ENCODE measurements at regions not wholly inside any gene's neighbourhood (a gene's known extent, or its start where the extent isn't known, plus 50 kb on each side); places are given as distances from the start of the nearest gene placed in this dataset.
"Not testable (repeated sequence)": the region's sequence is repeated elsewhere in the genome, so short reads cannot be mapped to it uniquely, and the experiment has no call there.

DNA sequence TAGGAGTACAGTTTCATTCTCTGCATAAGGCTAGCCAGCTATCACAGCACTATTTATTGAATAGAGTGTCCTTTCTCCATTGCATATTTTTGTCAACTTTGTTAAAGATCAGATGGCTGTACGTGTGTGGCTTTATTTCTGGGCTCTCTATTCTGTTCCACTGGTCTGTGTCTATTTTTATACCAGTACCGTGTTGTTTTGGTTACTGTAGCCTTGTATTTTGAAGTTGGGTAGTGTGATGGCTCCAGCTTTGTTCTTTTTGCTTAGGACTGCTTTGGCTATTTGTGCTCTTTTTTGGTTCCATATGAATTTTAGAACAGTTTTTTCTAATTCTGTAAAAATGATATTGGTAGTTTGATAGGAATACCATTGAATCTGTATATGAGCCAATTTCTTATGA, 182.1 kb upstream of the DIAPH2 start:
- Histone ChIP-seq H3K27me3 (no peaks in the 10 kb centered on the region), H3K4me3 (no peak overlapping the region), H3K4me1 (peaks cover 0 to 4% (median 0%) of the 10 kb centered on the region in 4 donors), H3K27ac (replicated peaks in 1 of 4) (no peak overlapping the region), H3K9me3 (no peaks in the 10 kb centered on the region), H3K36me3 (no peaks in the 10 kb centered on the region)
- TF ChIP-seq POLR2AphosphoS5 (IDR thresholded peaks at IDR 0.05): no peak
- no peak for DNase-seq (ENCODE audit: extremely low spot score)
- WGBS: 19% methylated on average over 2 of the region's 2 CpGs
- intact Hi-C loops (cut with DNase I): no loop called here

DNA sequence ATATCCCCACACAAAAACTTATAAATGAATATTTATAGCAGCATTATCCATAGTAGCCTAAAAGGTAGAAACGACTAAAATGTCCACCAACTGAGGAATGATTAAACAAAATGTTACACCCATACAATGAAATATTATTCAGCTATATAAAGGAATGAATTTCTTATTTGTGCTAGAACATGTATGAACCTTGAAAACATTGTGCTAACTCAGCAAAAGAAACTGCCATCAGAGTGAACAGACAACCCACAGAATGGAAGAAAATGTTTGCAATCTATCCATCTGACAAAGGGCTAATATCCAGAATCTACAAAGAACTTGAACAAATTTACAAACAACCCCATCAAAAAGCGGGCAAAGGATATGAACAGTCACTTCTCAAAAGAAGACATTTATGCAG, 155.3 kb upstream of the DIAPH2 start:
- H3K4me3 ChIP-seq; intact Hi-C loops (cut with DNase I); H3K36me3 ChIP-seq; DNase-seq (ENCODE audit: extremely low spot score); H3K27ac ChIP-seq (replicated peaks in 1 of 4); H3K27me3 ChIP-seq; H3K4me1 ChIP-seq; H3K9me3 ChIP-seq: not testable (repeated sequence)
- WGBS: 75% methylated on average over 2 of the region's 2 CpGs

DNA sequence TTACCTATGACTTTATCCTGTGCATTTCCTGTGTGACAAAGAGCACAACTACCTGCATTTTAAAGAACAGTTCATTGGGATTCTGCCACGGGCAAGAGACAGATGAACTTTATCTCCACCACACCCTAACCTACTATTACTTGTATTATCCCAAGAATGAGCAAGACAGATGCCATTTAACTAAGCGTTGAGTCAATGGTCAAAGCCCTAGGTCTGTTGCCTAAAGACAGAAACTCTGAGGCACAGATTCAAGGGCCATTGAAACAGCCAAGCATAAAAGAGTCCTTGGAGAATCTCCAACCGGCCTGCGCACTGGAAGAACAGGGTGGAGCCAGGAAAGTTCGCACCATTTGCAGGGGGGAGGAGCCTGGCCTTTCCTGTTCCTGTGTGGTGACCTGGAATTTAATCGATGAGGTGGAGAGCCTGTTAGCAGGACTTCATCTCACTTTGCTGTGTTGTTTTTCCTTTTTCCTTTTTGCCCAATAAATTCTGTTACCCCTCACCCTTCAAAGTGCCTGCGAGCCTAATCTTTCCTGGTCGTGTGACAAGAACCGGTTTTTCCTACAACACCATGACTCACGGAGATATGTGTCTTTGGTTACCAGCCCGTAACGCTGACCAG, 146.4 kb upstream of the DIAPH2 start:
- 82% methylated on average over 12 of the region's 12 CpGs for WGBS
- no peaks in the 10 kb centered on the region for H3K27me3 ChIP-seq
- intact Hi-C loops (cut with DNase I): no loop called here

DNA sequence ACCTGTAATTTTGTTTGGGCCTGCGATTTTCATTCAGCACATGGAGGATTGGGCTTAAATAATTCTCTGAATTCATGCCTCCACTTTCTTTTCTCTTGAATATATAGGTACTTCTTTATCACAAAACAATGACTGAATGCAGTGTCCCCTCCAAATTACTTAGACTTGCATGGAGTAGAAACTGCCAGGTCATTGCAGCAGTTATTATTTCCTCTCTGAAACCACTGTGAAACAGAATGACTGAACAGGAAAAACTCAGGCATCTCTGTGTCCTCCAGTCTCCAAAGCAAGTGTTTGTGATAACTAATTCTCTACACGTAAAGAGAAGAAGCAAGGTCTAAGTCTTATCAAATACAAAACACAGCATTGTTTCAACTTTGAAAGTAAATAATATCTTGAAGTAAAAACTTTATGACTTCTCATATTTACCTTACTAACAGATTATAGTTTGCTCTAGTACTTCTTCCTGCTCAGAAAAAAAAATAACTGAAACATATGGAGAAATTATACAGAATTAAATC, 144.5 kb upstream of the DIAPH2 start:
- Histone ChIP-seq H3K27me3 (no peaks in the 10 kb centered on the region), H3K4me3 (no peak overlapping the region), H3K4me1 (peaks cover 0 to 5% (median 0%) of the 10 kb centered on the region in 4 donors), H3K36me3 (no peaks in the 10 kb centered on the region), H3K9me3 (no peaks in the 10 kb centered on the region), H3K27ac (replicated peaks in 1 of 4) (no peak overlapping the region)
- WGBS: 60% methylated on average over 2 of the region's 2 CpGs
- no peak for DNase-seq (ENCODE audit: extremely low spot score)
- intact Hi-C loops (cut with DNase I): no loop called here
- TF ChIP-seq, protein P1, sequence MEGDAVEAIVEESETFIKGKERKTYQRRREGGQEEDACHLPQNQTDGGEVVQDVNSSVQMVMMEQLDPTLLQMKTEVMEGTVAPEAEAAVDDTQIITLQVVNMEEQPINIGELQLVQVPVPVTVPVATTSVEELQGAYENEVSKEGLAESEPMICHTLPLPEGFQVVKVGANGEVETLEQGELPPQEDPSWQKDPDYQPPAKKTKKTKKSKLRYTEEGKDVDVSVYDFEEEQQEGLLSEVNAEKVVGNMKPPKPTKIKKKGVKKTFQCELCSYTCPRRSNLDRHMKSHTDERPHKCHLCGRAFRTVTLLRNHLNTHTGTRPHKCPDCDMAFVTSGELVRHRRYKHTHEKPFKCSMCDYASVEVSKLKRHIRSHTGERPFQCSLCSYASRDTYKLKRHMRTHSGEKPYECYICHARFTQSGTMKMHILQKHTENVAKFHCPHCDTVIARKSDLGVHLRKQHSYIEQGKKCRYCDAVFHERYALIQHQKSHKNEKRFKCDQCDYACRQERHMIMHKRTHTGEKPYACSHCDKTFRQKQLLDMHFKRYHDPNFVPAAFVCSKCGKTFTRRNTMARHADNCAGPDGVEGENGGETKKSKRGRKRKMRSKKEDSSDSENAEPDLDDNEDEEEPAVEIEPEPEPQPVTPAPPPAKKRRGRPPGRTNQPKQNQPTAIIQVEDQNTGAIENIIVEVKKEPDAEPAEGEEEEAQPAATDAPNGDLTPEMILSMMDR (IDR thresholded peaks at IDR 0.05): no peak
- no peak for TF ChIP-seq EP300 (IDR thresholded peaks at IDR 0.05)
- TF ChIP-seq POLR2AphosphoS5 (IDR thresholded peaks at IDR 0.05): no peak
- no peak for TF ChIP-seq POLR2A (IDR thresholded peaks at IDR 0.05; ENCODE audit: low read depth)

More for the DNA sequence above, 146.4 kb upstream of the DIAPH2 start:
- Histone ChIP-seq H3K36me3 (no peaks in the 10 kb centered on the region), H3K9me3 (no peaks in the 10 kb centered on the region), H3K4me3 (no peak overlapping the region), H3K27ac (replicated peaks in 1 of 4) (no peak overlapping the region), H3K4me1 (peaks cover 0 to 5% (median 0%) of the 10 kb centered on the region in 4 donors)
- no peak for DNase-seq (ENCODE audit: extremely low spot score)
- TF ChIP-seq POLR2AphosphoS5 (IDR thresholded peaks at IDR 0.05) (no peak), POLR2A (IDR thresholded peaks at IDR 0.05; ENCODE audit: low read depth) (no peak), EP300 (IDR thresholded peaks at IDR 0.05) (no peak)
- TF ChIP-seq, protein P1 (IDR thresholded peaks at IDR 0.05): no peak

DNA sequence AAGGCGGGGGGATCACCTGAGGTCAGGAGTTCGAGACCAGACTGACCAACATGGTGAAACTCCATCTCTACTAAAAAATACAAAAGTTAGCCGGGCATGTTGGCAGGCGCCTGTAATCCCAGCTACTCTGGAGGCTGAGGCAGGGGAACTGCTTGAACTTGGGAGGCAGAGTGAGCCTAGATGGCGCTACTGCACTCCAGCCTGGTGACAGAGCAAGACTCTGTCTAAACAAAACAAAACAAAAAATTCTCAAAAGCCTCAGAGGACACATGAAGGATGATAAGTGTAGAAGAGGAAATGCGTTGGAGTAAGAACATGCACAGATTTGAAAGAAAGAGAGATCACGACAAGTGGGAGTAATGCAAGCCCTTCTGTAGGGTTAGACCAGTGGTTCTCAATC, 138.4 kb upstream of the DIAPH2 start:
- H3K27ac ChIP-seq (replicated peaks in 1 of 4); H3K27me3 ChIP-seq; H3K4me1 ChIP-seq; H3K4me3 ChIP-seq; H3K9me3 ChIP-seq; H3K36me3 ChIP-seq; DNase-seq (ENCODE audit: extremely low spot score); intact Hi-C loops (cut with DNase I): not testable (repeated sequence)
- WGBS: 64% methylated on average over 7 of the region's 7 CpGs

DNA sequence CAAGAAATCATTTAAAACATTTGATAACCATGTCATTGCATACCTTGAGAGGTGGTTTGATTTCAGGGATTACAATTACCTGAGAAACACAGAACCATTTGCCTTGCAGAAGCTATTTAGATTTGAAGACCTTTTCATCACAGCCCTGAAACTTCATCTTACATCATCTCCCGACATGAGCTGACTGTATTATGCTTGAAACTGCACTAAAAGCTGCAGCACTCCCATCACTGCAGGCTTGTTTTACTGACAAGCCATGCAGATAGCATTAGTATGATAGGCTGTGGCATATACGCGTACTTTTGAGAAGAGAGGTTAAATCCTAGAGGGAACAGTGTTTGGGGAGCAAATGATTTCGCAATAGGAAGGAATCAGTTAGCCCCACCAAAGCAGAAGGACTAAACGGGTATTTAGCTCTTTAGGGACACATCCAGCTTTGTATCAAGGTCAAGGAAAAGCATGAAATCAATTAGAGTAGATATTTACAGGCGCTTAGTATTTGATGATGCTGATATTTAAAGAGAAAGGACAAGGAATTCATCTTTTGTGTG, 133.2 kb upstream of the DIAPH2 start:
- intact Hi-C loops (cut with DNase I): no loop called here
- Histone ChIP-seq H3K27me3 (no peaks in the 10 kb centered on the region), H3K9me3 (no peaks in the 10 kb centered on the region), H3K27ac (replicated peaks in 1 of 4) (no peak overlapping the region), H3K36me3 (no peaks in the 10 kb centered on the region), H3K4me1 (peaks cover 0 to 5% (median under 1%) of the 10 kb centered on the region in 4 donors), H3K4me3 (no peak overlapping the region)
- TF ChIP-seq POLR2AphosphoS5 (IDR thresholded peaks at IDR 0.05) (no peak), EP300 (IDR thresholded peaks at IDR 0.05) (no peak), POLR2A (IDR thresholded peaks at IDR 0.05; ENCODE audit: low read depth) (no peak)
- TF ChIP-seq, protein P1 (IDR thresholded peaks at IDR 0.05): no peak
- 74% methylated on average over 6 of the region's 6 CpGs for WGBS
- DNase-seq (ENCODE audit: extremely low spot score): no peak

Data from esophagus muscularis mucosa (tissue), 4 donors.